ENCODE measurements at regions not wholly inside any gene's neighbourhood (a gene's known extent, or its start where the extent isn't known, plus 50 kb on each side); places are given as distances from the start of the nearest gene placed in this dataset.

DNA sequence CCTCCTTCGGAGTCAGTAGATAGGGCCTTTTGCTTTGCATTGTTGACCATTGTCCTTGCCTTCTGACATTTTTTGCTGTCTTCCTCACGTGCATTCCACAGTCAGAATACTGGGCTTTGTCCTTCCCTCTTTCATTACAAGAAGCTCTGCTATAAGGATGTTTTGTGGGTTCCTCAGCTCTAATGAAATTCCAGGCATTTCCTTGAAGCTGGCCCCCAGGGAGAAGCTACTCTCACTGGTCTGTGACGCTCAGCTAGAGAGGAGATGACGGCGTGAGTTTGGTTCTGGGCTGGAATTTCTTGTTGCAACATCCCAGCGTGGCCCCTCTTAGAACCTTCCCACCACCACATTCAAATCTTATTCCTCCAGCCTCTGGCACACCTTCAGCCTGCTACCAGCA, 210.2 kb downstream of the TJP1 start:
- peak in 1 of 2 experiments; percentile 33 for DNase-seq (ENCODE audit: low read depth in 1 of 2, low spot score in 2 of 2)
- POLR2A ChIA-PET (ENCODE audit: partially characterized antibody): interaction anchor here (1.7 kb wide), 1 partner anchor 42 kb away, joined by 4 read pairs; no protein-coding TSS in a partner anchor
- H2AFZ ChIP-seq (ENCODE audit: low read length): no peak overlapping the region

More for the DNA sequence above, 210.2 kb downstream of the TJP1 start:
- H3K27me3 ChIP-seq (replicated peaks in 1 of 4; ENCODE audit: control insufficient read depth in 3 of 4, extremely low read depth in 1 of 4, insufficient read depth in 3 of 4, low read length in 3 of 4): no peaks in the 10 kb centered on the region; a peak in 1 of 7 replicates
- H3K79me1 ChIP-seq (ENCODE audit: low read depth, low read length): no peaks in the 10 kb centered on the region
- CTCF ChIA-PET (ENCODE audit: partially characterized antibody): interaction anchor here (1.1 to 5.4 kb wide), 5 partner anchors 12 to 487 kb away, joined by 3 to 58 read pairs (median 4); no protein-coding TSS in a partner anchor
- no peak overlapping the region for H3K56ac ChIP-seq (replicated peaks; ENCODE audit: insufficient read length, low read depth, low read length)
- H3K4me2 ChIP-seq (ENCODE audit: insufficient read depth in 1 of 2, low read depth in 2 of 2, low read length in 2 of 2): peak overlapping the region in 1 of 2 experiments; percentile 66; a peak in 1 of 4 replicates
- 57% methylated on average over 6 of the region's 6 CpGs; no CpG with 5 or more reads in 1 of the 2 experiments for WGBS, 2 experiments (ENCODE audit: extremely low coverage in 1 of 2, insufficient coverage in 1 of 2, insufficient read length in 1 of 2, insufficient replicate concordance in 2 of 2, low coverage in 1 of 2, low lambda C conversion rate in 2 of 2, missing lambda C conversion rate in 1 of 2)
- H4K20me1 ChIP-seq (replicated peaks in 1 of 2; ENCODE audit: control insufficient read depth in 1 of 2, insufficient read depth in 2 of 2, low read length in 2 of 2): no peaks in the 10 kb centered on the region
- no peaks in the 10 kb centered on the region for H3K36me3 ChIP-seq (ENCODE audit: control insufficient read depth in 2 of 4, insufficient read depth in 4 of 4, low read length in 3 of 4)
- peak overlapping the region in 1 of 4 experiments; percentile 25; a peak in 1 of 8 replicates for H3K4me3 ChIP-seq (ENCODE audit: extremely low read depth in 1 of 4, insufficient read depth in 2 of 4, low read depth in 3 of 4, low read length in 4 of 4)
- no peak overlapping the region for H3K4ac ChIP-seq (replicated peaks; ENCODE audit: insufficient read length, low read depth, low read length)
- no peak overlapping the region for H4K5ac ChIP-seq (ENCODE audit: insufficient read length, low read depth, low read length)
- no peak for FAIRE-seq
- TF ChIP-seq PHF8 (conservative IDR thresholded peaks at IDR 0.05; ENCODE audit: low read depth, low read length) (no peak), CEBPB (IDR thresholded peaks at IDR 0.05; ENCODE audit: low read depth, low read length) (peak; percentile 73; the same call in 1 of the 2 replicates), TCF12 (IDR thresholded peaks at IDR 0.05; ENCODE audit: low read depth, low read length) (no peak), TEAD4 (IDR thresholded peaks at IDR 0.05; ENCODE audit: low read depth, low read length) (0 out of 2 replicates have a peak, but pooled peaks have one; percentile 45)
- H2BK12ac ChIP-seq (ENCODE audit: low read depth, low read length): peak overlapping the region; percentile 98; the same call in 1 of the 2 replicates
- H2BK20ac ChIP-seq (ENCODE audit: low read length): 0 out of 2 replicates have a peak overlapping the region, but pooled peaks have one; percentile 93
- H3K79me2 ChIP-seq (ENCODE audit: control insufficient read depth in 1 of 2, insufficient read depth in 2 of 2, low read length in 2 of 2): no peaks in the 10 kb centered on the region
- no peak overlapping the region for H3K9ac ChIP-seq (replicated peaks in 1 of 4; ENCODE audit: extremely low read depth in 1 of 4, low read depth in 3 of 4, low read length in 3 of 4)
- peak overlapping the region; percentile 6 for H2BK120ac ChIP-seq (replicated peaks; ENCODE audit: low read depth, low read length)
- H3K27ac ChIP-seq (ENCODE audit: low read depth, low read length): no peak overlapping the region
- H3K9me3 ChIP-seq (ENCODE audit: insufficient read depth in 2 of 2, low read depth in 1 of 2, low read length in 1 of 2): no peaks in the 10 kb centered on the region
- H3K23me2 ChIP-seq (ENCODE audit: low read depth, low read length): no peaks in the 10 kb centered on the region
- peak overlapping the region; percentile 63; the same call in 1 of the 2 replicates for H3K18ac ChIP-seq (ENCODE audit: extremely low read depth, low read length)
- H4K8ac ChIP-seq (ENCODE audit: extremely low read depth, insufficient read depth, low read length): no peak overlapping the region
- H3K14ac ChIP-seq (ENCODE audit: insufficient read length): no peak overlapping the region
- H2BK5ac ChIP-seq (ENCODE audit: low read depth, low read length): peak overlapping the region; percentile 97; the same call in 1 of the 2 replicates
- H4K91ac ChIP-seq (replicated peaks; ENCODE audit: insufficient read length, low read length): no peak overlapping the region
- H2BK15ac ChIP-seq (ENCODE audit: low read length): no peak overlapping the region
- no peak overlapping the region for H3K23ac ChIP-seq (ENCODE audit: insufficient read length)
- peak overlapping the region; percentile 76; the same call in 1 of the 2 replicates for H2AK5ac ChIP-seq (ENCODE audit: low read depth, low read length)
- peaks cover 3 to 16% (median 12%) of the 10 kb centered on the region in 4 experiments; a peak in 5 of 7 replicates for H3K4me1 ChIP-seq (replicated peaks in 1 of 4; ENCODE audit: control insufficient read depth in 3 of 4, insufficient read depth in 4 of 4, low read length in 3 of 4)

All from H1 (cell line).